ENCODE measurements at regions not wholly inside any gene's neighbourhood (a gene's known extent, or its start where the extent isn't known, plus 50 kb on each side); places are given as distances from the start of the nearest gene placed in this dataset.

- Histone ChIP-seq H3K4me3 (replicated peaks; ENCODE audit: insufficient read depth, low read length) (no peak overlapping the region), H3K27me3 (ENCODE audit: insufficient read depth, poor library complexity, severe bottlenecking) (no peaks in the 10 kb centered on the region), H3K27ac (replicated peaks) (no peak overlapping the region)
- TF ChIP-seq SPI1 (IDR thresholded peaks at IDR 0.05; ENCODE audit: borderline replicate concordance, low read depth) = no peak
- TF ChIP-seq GABPA (IDR thresholded peaks at IDR 0.05; ENCODE audit: low read depth) = no peak
- no peak for TF ChIP-seq POLR2AphosphoS5 (IDR thresholded peaks at IDR 0.05; ENCODE audit: low read depth)
- TF ChIP-seq, protein P1, sequence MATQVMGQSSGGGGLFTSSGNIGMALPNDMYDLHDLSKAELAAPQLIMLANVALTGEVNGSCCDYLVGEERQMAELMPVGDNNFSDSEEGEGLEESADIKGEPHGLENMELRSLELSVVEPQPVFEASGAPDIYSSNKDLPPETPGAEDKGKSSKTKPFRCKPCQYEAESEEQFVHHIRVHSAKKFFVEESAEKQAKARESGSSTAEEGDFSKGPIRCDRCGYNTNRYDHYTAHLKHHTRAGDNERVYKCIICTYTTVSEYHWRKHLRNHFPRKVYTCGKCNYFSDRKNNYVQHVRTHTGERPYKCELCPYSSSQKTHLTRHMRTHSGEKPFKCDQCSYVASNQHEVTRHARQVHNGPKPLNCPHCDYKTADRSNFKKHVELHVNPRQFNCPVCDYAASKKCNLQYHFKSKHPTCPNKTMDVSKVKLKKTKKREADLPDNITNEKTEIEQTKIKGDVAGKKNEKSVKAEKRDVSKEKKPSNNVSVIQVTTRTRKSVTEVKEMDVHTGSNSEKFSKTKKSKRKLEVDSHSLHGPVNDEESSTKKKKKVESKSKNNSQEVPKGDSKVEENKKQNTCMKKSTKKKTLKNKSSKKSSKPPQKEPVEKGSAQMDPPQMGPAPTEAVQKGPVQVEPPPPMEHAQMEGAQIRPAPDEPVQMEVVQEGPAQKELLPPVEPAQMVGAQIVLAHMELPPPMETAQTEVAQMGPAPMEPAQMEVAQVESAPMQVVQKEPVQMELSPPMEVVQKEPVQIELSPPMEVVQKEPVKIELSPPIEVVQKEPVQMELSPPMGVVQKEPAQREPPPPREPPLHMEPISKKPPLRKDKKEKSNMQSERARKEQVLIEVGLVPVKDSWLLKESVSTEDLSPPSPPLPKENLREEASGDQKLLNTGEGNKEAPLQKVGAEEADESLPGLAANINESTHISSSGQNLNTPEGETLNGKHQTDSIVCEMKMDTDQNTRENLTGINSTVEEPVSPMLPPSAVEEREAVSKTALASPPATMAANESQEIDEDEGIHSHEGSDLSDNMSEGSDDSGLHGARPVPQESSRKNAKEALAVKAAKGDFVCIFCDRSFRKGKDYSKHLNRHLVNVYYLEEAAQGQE (IDR thresholded peaks at IDR 0.05; ENCODE audit: insufficient replicate concordance, low read depth) = no peak
- TF ChIP-seq CTCF (IDR thresholded peaks at IDR 0.05; ENCODE audit: insufficient read depth, low read length) = no peak
- DNase-seq (ENCODE audit: low read depth in 1 of 2, low spot score in 1 of 2) = no peak
Measured at GRCh38 chr4:96602661-96603060, 762.8 kb downstream of the PDHA2 start.

DNA sequence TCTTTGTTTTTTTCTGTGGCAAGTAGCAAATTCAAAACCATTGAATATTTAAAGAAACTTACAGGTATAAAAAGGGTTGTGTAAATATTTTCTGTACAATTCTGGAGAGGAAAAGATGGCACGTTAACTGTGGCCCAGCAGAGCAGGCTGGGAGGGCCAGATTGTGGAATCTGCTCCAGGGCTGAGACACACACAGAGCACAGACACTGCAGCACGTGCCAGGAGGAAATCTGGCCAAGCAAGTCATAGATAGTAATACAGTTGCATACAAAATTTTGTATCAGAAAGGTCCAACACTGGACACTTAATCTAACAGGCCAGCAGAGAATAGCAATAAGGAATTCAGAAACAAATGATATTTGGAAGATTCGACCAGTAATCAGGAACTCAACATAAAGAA lies 763.7 kb downstream of the PDHA2 start:
- no peak overlapping the region for H3K27ac ChIP-seq (replicated peaks)
- H3K27me3 ChIP-seq (ENCODE audit: insufficient read depth, poor library complexity, severe bottlenecking) = no peaks in the 10 kb centered on the region
- H3K4me3 ChIP-seq (replicated peaks; ENCODE audit: insufficient read depth, low read length) = no peak overlapping the region
- TF ChIP-seq CTCF (IDR thresholded peaks at IDR 0.05; ENCODE audit: insufficient read depth, low read length) = no peak
- no peak for TF ChIP-seq POLR2AphosphoS5 (IDR thresholded peaks at IDR 0.05; ENCODE audit: low read depth)
- TF ChIP-seq, protein P1 (IDR thresholded peaks at IDR 0.05; ENCODE audit: insufficient replicate concordance, low read depth) = no peak
- no peak for TF ChIP-seq GABPA (IDR thresholded peaks at IDR 0.05; ENCODE audit: low read depth)
- TF ChIP-seq SPI1 (IDR thresholded peaks at IDR 0.05; ENCODE audit: borderline replicate concordance, low read depth) = no peak
- DNase-seq (ENCODE audit: low read depth in 1 of 2, low spot score in 1 of 2) = no peak

- no peak overlapping the region for H3K4me3 ChIP-seq (replicated peaks; ENCODE audit: insufficient read depth, low read length)
- no peak for DNase-seq (ENCODE audit: low read depth in 1 of 2, low spot score in 1 of 2)
- no peak overlapping the region for H3K27ac ChIP-seq (replicated peaks)
- TF ChIP-seq POLR2AphosphoS5 (IDR thresholded peaks at IDR 0.05; ENCODE audit: low read depth) = no peak
- TF ChIP-seq, protein P1 (IDR thresholded peaks at IDR 0.05; ENCODE audit: insufficient replicate concordance, low read depth) = no peak
- no peak for TF ChIP-seq GABPA (IDR thresholded peaks at IDR 0.05; ENCODE audit: low read depth)
- TF ChIP-seq CTCF (IDR thresholded peaks at IDR 0.05; ENCODE audit: insufficient read depth, low read length) = no peak
- TF ChIP-seq SPI1 (IDR thresholded peaks at IDR 0.05; ENCODE audit: borderline replicate concordance, low read depth) = no peak
- no peaks in the 10 kb centered on the region for H3K27me3 ChIP-seq (ENCODE audit: insufficient read depth, poor library complexity, severe bottlenecking)
Measured at GRCh38 chr4:96606451-96606850, 766.6 kb downstream of the PDHA2 start.

All from HL-60 (cell line).